SU-DHL-6 (cell line): ENCODE measurements at regions not wholly inside any gene's neighbourhood (a gene's known extent, or its start where the extent isn't known, plus 50 kb on each side); places are given as distances from the start of the nearest gene placed in this dataset.

Source experiments
- CTCF ChIP-seq: fragments of 200-600 bp; sonication (generic); IDR thresholded peaks from one replicate; pipeline ENCODE4 v1.5.1; 2017; ENCODE audit warnings: antibody characterized with exemption, mild to moderate bottlenecking, low read length, moderate library complexity; ENCODE audit not compliant: insufficient read depth, poor library complexity, severe bottlenecking
- EZH2phosphoT487 ChIP-seq: fragments of 200-600 bp; sonication (generic), shearing (Covaris generic); conservative IDR thresholded peaks from 2 replicates; pipeline ENCODE4 v1.6.1; 2018; ENCODE audit warnings: mild to moderate bottlenecking, antibody characterized with exemption, low read length, moderate library complexity, mixed read lengths

GRCh38 chr21:35658242-35658641 is 402.1 kb downstream of the SETD4 start:
- TF ChIP-seq CTCF (no peak), EZH2phosphoT487 (no peak)
